ENCODE measurements at regions not wholly inside any gene's neighbourhood (a gene's known extent, or its start where the extent isn't known, plus 50 kb on each side); places are given as distances from the start of the nearest gene placed in this dataset.

DNA sequence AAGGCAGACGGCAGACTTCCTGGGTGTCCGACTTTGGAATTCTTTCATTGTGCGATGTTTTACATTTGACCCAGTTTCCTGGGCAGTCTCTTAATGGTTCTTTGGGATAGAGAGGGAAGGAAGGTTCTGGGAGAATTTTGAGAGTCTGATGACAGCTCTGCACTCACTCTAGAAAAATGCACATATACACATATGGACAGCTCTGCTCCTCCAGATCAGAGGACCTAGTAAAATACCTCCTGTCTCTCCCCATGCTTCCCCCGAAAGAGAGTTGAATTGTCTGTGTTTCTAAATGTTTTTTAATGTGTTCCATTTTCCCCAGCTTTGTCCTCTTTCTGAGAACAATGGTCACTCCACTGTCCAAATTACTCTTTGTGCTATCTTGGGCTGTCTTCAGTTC, 102.0 kb upstream of the CXCR4 start:
- TF ChIP-seq, protein P1, sequence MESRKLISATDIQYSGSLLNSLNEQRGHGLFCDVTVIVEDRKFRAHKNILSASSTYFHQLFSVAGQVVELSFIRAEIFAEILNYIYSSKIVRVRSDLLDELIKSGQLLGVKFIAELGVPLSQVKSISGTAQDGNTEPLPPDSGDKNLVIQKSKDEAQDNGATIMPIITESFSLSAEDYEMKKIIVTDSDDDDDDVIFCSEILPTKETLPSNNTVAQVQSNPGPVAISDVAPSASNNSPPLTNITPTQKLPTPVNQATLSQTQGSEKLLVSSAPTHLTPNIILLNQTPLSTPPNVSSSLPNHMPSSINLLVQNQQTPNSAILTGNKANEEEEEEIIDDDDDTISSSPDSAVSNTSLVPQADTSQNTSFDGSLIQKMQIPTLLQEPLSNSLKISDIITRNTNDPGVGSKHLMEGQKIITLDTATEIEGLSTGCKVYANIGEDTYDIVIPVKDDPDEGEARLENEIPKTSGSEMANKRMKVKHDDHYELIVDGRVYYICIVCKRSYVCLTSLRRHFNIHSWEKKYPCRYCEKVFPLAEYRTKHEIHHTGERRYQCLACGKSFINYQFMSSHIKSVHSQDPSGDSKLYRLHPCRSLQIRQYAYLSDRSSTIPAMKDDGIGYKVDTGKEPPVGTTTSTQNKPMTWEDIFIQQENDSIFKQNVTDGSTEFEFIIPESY (IDR thresholded peaks at IDR 0.05; ENCODE audit: borderline replicate concordance, low read depth): no peak
- no peak for TF ChIP-seq SIN3A (IDR thresholded peaks at IDR 0.05; ENCODE audit: borderline replicate concordance, low read depth, low read length)
- no peak for TF ChIP-seq POLR2AphosphoS5 (IDR thresholded peaks at IDR 0.05; ENCODE audit: low read depth, low read length)
- TF ChIP-seq, protein P2, sequence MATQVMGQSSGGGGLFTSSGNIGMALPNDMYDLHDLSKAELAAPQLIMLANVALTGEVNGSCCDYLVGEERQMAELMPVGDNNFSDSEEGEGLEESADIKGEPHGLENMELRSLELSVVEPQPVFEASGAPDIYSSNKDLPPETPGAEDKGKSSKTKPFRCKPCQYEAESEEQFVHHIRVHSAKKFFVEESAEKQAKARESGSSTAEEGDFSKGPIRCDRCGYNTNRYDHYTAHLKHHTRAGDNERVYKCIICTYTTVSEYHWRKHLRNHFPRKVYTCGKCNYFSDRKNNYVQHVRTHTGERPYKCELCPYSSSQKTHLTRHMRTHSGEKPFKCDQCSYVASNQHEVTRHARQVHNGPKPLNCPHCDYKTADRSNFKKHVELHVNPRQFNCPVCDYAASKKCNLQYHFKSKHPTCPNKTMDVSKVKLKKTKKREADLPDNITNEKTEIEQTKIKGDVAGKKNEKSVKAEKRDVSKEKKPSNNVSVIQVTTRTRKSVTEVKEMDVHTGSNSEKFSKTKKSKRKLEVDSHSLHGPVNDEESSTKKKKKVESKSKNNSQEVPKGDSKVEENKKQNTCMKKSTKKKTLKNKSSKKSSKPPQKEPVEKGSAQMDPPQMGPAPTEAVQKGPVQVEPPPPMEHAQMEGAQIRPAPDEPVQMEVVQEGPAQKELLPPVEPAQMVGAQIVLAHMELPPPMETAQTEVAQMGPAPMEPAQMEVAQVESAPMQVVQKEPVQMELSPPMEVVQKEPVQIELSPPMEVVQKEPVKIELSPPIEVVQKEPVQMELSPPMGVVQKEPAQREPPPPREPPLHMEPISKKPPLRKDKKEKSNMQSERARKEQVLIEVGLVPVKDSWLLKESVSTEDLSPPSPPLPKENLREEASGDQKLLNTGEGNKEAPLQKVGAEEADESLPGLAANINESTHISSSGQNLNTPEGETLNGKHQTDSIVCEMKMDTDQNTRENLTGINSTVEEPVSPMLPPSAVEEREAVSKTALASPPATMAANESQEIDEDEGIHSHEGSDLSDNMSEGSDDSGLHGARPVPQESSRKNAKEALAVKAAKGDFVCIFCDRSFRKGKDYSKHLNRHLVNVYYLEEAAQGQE (IDR thresholded peaks at IDR 0.05; ENCODE audit: low read depth, low read length): no peak
- TF ChIP-seq RCOR1 (IDR thresholded peaks at IDR 0.05; ENCODE audit: low read length): no peak
- TF ChIP-seq, protein P3, sequence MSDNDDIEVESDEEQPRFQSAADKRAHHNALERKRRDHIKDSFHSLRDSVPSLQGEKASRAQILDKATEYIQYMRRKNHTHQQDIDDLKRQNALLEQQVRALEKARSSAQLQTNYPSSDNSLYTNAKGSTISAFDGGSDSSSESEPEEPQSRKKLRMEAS (IDR thresholded peaks at IDR 0.05; ENCODE audit: low read depth): no peak
- TF ChIP-seq, protein P4, sequence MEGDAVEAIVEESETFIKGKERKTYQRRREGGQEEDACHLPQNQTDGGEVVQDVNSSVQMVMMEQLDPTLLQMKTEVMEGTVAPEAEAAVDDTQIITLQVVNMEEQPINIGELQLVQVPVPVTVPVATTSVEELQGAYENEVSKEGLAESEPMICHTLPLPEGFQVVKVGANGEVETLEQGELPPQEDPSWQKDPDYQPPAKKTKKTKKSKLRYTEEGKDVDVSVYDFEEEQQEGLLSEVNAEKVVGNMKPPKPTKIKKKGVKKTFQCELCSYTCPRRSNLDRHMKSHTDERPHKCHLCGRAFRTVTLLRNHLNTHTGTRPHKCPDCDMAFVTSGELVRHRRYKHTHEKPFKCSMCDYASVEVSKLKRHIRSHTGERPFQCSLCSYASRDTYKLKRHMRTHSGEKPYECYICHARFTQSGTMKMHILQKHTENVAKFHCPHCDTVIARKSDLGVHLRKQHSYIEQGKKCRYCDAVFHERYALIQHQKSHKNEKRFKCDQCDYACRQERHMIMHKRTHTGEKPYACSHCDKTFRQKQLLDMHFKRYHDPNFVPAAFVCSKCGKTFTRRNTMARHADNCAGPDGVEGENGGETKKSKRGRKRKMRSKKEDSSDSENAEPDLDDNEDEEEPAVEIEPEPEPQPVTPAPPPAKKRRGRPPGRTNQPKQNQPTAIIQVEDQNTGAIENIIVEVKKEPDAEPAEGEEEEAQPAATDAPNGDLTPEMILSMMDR (IDR thresholded peaks at IDR 0.05): no peak
- TF ChIP-seq CHD2 (IDR thresholded peaks at IDR 0.05; ENCODE audit: low read length, partially characterized antibody): no peak
- TF ChIP-seq, protein P5, sequence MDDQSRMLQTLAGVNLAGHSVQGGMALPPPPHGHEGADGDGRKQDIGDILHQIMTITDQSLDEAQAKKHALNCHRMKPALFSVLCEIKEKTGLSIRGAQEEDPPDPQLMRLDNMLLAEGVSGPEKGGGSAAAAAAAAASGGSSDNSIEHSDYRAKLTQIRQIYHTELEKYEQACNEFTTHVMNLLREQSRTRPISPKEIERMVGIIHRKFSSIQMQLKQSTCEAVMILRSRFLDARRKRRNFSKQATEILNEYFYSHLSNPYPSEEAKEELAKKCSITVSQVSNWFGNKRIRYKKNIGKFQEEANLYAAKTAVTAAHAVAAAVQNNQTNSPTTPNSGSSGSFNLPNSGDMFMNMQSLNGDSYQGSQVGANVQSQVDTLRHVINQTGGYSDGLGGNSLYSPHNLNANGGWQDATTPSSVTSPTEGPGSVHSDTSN (IDR thresholded peaks at IDR 0.05): no peak
- TF ChIP-seq FOSL2 (IDR thresholded peaks at IDR 0.05; ENCODE audit: borderline replicate concordance, low read depth): no peak
- TF ChIP-seq JUND (IDR thresholded peaks at IDR 0.05): no peak
- no peak for TF ChIP-seq MXI1 (IDR thresholded peaks at IDR 0.05; ENCODE audit: low read depth, low read length)
